ENCODE measurements at regions not wholly inside any gene's neighbourhood (a gene's known extent, or its start where the extent isn't known, plus 50 kb on each side); places are given as distances from the start of the nearest gene placed in this dataset.

DNA sequence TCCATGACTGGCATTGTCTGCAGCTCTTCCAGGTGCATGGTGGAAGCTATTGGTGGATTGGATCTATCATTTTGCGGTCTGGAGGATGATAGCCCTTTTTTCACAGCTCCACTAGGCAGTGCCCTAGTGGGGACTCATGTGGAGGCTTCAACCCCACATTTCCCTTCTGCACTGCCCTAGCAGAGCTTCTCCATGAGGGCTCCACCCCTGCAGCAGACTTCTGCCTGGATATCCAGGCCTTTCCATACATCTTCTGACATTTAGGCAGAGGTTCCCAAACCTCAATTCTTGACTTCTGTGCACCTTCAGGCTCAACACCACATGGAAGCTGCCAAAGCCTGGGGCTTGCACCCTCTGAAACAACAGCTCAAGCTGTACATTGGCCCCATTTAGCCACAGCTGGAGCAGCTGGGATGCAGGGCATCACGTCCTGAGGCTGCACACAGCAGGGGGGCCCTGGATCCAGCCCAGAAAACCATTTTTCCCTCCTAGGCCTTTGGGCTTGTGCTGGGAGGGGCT is 800.2 kb upstream of the MIR17HG start:
- in situ Hi-C loops (cut with HindIII; ENCODE audit: low sequenced_read_pairs): no loop called here
- no peak for DNase-seq (ENCODE audit: low read depth, low spot score)
- TF ChIP-seq, protein P1, sequence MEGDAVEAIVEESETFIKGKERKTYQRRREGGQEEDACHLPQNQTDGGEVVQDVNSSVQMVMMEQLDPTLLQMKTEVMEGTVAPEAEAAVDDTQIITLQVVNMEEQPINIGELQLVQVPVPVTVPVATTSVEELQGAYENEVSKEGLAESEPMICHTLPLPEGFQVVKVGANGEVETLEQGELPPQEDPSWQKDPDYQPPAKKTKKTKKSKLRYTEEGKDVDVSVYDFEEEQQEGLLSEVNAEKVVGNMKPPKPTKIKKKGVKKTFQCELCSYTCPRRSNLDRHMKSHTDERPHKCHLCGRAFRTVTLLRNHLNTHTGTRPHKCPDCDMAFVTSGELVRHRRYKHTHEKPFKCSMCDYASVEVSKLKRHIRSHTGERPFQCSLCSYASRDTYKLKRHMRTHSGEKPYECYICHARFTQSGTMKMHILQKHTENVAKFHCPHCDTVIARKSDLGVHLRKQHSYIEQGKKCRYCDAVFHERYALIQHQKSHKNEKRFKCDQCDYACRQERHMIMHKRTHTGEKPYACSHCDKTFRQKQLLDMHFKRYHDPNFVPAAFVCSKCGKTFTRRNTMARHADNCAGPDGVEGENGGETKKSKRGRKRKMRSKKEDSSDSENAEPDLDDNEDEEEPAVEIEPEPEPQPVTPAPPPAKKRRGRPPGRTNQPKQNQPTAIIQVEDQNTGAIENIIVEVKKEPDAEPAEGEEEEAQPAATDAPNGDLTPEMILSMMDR (IDR thresholded peaks at IDR 0.05; ENCODE audit: low read depth, low read length): no peak
- H3K4me3 ChIP-seq (ENCODE audit: low read depth, low read length): no peak overlapping the region

DNA sequence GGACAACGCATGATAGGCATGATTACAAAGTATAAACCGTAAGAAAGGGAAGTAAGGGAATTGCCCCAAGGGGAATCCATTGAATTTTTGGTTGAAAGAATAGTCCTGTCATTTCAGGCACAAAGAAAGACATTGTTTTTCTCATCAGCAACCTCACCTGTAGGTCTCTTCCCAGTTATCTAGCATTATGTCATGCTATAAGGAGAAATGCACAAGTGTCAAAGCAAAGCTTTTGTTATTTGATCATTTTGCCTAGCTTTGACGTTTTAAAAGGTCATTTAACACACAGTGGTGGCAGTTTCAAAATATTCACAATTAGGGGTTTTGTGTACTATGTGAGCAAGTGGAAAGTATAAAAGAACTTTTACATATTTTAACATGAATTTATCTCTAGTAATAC is 796.2 kb upstream of the MIR17HG start:
- in situ Hi-C loops (cut with HindIII; ENCODE audit: low sequenced_read_pairs): no loop called here
- no peak for DNase-seq (ENCODE audit: low read depth, low spot score)
- TF ChIP-seq, protein P1 (IDR thresholded peaks at IDR 0.05; ENCODE audit: low read depth, low read length): no peak
- H3K4me3 ChIP-seq (ENCODE audit: low read depth, low read length): no peak overlapping the region

DNA sequence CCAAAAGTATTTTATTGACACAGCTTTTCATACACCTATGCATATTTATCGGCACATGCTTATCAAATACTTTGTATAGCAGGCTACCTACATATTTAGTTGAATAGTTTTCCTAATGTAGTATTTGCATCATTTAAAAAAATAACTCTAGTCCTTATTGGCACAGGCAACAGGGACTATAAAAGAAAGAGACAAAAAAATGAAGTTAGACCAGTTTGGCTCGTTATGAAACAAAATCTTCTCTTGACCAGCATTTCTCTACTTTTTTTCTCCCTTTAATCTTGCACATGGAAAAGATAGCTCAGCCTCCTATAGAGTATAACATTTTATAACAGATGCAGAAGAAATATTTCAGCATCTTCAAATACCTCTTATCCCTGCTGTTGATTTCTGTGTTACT is 794.8 kb upstream of the MIR17HG start:
- TF ChIP-seq, protein P1 (IDR thresholded peaks at IDR 0.05; ENCODE audit: low read depth, low read length): no peak
- in situ Hi-C loops (cut with HindIII; ENCODE audit: low sequenced_read_pairs): no loop called here
- no peak for DNase-seq (ENCODE audit: low read depth, low spot score)
- H3K4me3 ChIP-seq (ENCODE audit: low read depth, low read length): no peak overlapping the region

DNA sequence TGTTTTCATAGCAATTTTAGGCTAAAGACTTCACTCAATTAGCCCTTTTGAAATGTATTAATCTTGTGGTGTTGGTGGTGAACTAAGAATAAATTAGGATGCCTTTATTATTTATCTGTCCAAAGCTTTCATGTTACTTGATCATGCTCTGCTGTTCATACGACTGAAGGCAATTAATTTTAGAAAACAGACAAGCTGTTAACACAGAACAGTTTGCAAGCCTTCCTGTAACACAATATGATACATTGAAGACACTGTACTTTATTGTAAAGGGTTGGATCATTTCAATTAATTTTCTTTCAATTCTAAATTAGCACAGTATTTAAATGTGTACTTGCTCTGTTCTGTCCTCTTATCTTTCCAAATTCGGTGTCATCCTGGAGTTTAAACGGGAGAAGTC is 794.3 kb upstream of the MIR17HG start:
- no peak for DNase-seq (ENCODE audit: low read depth, low spot score)
- no peak overlapping the region for H3K4me3 ChIP-seq (ENCODE audit: low read depth, low read length)
- TF ChIP-seq, protein P1 (IDR thresholded peaks at IDR 0.05; ENCODE audit: low read depth, low read length): no peak
- in situ Hi-C loops (cut with HindIII; ENCODE audit: low sequenced_read_pairs): no loop called here

DNA sequence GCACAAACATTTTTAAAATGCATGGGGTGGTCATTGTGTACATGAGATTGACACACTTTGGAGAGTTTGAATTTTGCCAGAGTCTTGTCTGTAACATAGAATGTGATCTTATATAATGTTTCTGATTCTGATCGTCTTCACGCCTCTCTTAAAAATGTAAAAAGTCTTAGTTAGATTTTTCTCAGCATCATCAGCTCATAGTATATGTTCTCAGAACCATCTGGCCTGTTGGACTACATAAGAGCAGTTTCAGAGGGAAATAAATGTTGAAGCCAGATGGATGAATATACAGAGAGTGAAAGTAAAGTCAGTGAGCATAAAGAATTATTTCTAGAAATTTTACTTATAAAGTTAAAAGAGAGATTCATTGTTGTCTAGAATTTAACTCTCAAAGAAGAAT is 789.9 kb upstream of the MIR17HG start:
- TF ChIP-seq, protein P1 (IDR thresholded peaks at IDR 0.05; ENCODE audit: low read depth, low read length): no peak
- in situ Hi-C loops (cut with HindIII; ENCODE audit: low sequenced_read_pairs): no loop called here
- no peak for DNase-seq (ENCODE audit: low read depth, low spot score)

DNA sequence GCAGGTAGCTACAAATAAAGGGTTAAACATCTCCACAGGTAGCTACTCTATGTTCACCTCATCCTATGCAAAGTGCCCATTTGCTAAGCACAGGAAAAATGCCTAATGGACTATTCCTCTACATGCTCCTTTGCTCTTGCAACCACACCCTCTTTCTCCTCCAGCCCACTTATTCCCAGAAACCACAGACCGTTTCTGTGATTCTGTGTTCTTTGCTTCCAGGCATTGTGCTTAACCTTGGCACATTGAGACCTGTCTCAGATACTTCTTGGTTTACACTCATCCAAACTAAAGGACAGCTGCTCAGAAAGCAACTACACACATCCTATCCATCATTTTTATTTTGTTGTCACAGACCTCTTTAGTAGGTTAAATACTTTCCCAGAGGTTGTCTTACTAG is 785.0 kb upstream of the MIR17HG start:
- DNase-seq (ENCODE audit: low read depth, low spot score): no peak
- no peak overlapping the region for H3K4me3 ChIP-seq (ENCODE audit: low read depth, low read length)
- in situ Hi-C loops (cut with HindIII; ENCODE audit: low sequenced_read_pairs): no loop called here
- TF ChIP-seq, protein P1 (IDR thresholded peaks at IDR 0.05; ENCODE audit: low read depth, low read length): no peak

More for the DNA sequence above, 789.9 kb upstream of the MIR17HG start:
- no peak overlapping the region for H3K4me3 ChIP-seq (ENCODE audit: low read depth, low read length)

DNA sequence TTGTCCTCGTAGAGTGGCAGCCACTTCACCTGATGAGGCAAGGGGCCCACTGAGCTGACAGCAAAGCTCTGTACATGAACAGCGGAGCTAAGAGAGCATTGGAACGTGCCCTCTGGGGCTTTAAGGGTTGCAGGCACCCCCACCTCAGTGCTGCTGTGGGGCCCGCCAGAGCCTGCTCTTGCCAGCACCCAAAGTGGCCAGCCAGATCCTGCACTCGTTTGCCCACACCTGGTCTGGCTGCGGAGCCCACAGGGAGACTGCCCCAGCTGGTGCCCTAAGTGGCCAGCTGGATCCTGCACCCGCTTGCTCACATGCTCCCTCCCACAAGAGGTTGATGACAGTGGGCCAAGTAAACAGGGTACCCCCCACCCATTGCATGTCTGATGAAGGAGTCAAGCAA is 783.4 kb upstream of the MIR17HG start:
- H3K4me3 ChIP-seq (ENCODE audit: low read depth, low read length): no peak overlapping the region
- TF ChIP-seq, protein P1 (IDR thresholded peaks at IDR 0.05; ENCODE audit: low read depth, low read length): no peak
- DNase-seq (ENCODE audit: low read depth, low spot score): no peak
- in situ Hi-C loops (cut with HindIII; ENCODE audit: low sequenced_read_pairs): no loop called here

Data from astrocyte of the spinal cord (primary cell).